GM23338 (cell line): ENCODE measurements at regions not wholly inside any gene's neighbourhood (a gene's known extent, or its start where the extent isn't known, plus 50 kb on each side); places are given as distances from the start of the nearest gene placed in this dataset.

Source experiments
- ATAC-seq: fragments of 200-7000 bp; cut with Tn5 transposase; 3 replicates; pipeline ENCODE4 v1.9.1; 2020
- DNase-seq: peaks from one replicate; pipeline ENCODE4 v3.0.0-alpha.2; 2015; ENCODE audit warnings: low spot score
- H2AFZ ChIP-seq: fragments of 200-600 bp; sonication (generic); 2 replicates; pipeline ENCODE4 v1.8.0; 2016; ENCODE audit warnings: antibody characterized with exemption, mild to moderate bottlenecking, moderate library complexity
- H3F3A ChIP-seq: fragments of 200-600 bp; sonication (generic); replicated peaks from 2 replicates; pipeline ENCODE4 v1.8.0; 2017; ENCODE audit warnings: antibody characterized with exemption, mixed run types, low read depth
- H3K27ac ChIP-seq: fragments of 200-600 bp; sonication (generic); 2 replicates; pipeline ENCODE4 v1.6.1; 2016; ENCODE audit warnings: low read depth
- H3K27me3 ChIP-seq: fragments of 200-600 bp; sonication (generic); 2 replicates; pipeline ENCODE4 v1.8.0; 2016; ENCODE audit warnings: mild to moderate bottlenecking, mixed run types, moderate library complexity; ENCODE audit not compliant: insufficient read depth
- H3K36me3 ChIP-seq: fragments of 200-600 bp; sonication (generic); 2 replicates; pipeline ENCODE4 v1.8.0; 2016; ENCODE audit warnings: mild to moderate bottlenecking; ENCODE audit not compliant: insufficient read depth
- H3K4me1 ChIP-seq: fragments of 200-600 bp; sonication (generic); 2 replicates; pipeline ENCODE4 v1.8.0; 2016; ENCODE audit warnings: mild to moderate bottlenecking, moderate library complexity; ENCODE audit not compliant: insufficient read depth
- H3K4me2 ChIP-seq: fragments of 200-600 bp; sonication (generic); 2 replicates; pipeline ENCODE4 v1.7.1; 2017; ENCODE audit warnings: mixed run types
- H3K4me3 ChIP-seq: fragments of 200-600 bp; sonication (generic); 2 replicates; pipeline ENCODE4 v1.6.1; 2016; ENCODE audit warnings: mixed run types
- H3K79me2 ChIP-seq: fragments of 200-600 bp; sonication (generic); replicated peaks from 2 replicates; pipeline ENCODE4 v1.8.0; 2017; ENCODE audit warnings: mild to moderate bottlenecking; ENCODE audit not compliant: insufficient read depth
- H3K9me2 ChIP-seq: fragments of 200-600 bp; sonication (generic); 2 replicates; pipeline ENCODE4 v1.8.0; 2017; ENCODE audit not compliant: insufficient read depth
- H4K20me1 ChIP-seq: fragments of 200-600 bp; sonication (generic); replicated peaks from 2 replicates; pipeline ENCODE4 v1.8.0; 2017; ENCODE audit warnings: mild to moderate bottlenecking; ENCODE audit not compliant: insufficient read depth
- H3K27ac Mint-ChIP-seq: 2 replicates; pipeline ENCODE4 v1.8.0; 2020; ENCODE audit warnings: inconsistent platforms, mild to moderate bottlenecking, moderate library complexity, mixed read lengths
- H3K27me3 Mint-ChIP-seq: 3 replicates; pipeline ENCODE4 v1.8.0; 2022; ENCODE audit warnings: low read depth, mild to moderate bottlenecking, moderate library complexity, mixed read lengths, inconsistent platforms; ENCODE audit not compliant: insufficient read depth, poor library complexity
- H3K36me3 Mint-ChIP-seq: 3 replicates; pipeline ENCODE4 v1.8.0; 2021; ENCODE audit warnings: low read depth, mild to moderate bottlenecking, inconsistent platforms, moderate library complexity, mixed read lengths
- H3K4me1 Mint-ChIP-seq: 3 replicates; pipeline ENCODE4 v1.8.0; 2020; ENCODE audit warnings: mild to moderate bottlenecking, inconsistent platforms, mixed read lengths
- H3K4me3 Mint-ChIP-seq: 3 replicates; pipeline ENCODE4 v1.8.0; 2021; ENCODE audit warnings: moderate library complexity, mild to moderate bottlenecking, inconsistent platforms, mixed read lengths
- H3K9me3 Mint-ChIP-seq: 3 replicates; pipeline ENCODE4 v1.8.0; 2020; ENCODE audit warnings: moderate library complexity, mild to moderate bottlenecking, inconsistent platforms, mixed read lengths
- CREB1 ChIP-seq: fragments of 250-450 bp; sonication (Bioruptor Pico); IDR thresholded peaks from 2 replicates; pipeline ENCODE4 v1.5.0; 2020; ENCODE audit warnings: low read depth, mild to moderate bottlenecking, moderate library complexity
- CTCF ChIP-seq, 2 experiments: fragments of 200-600 bp in 1 of 2; sonication (generic) in 1 of 2; conservative IDR thresholded peaks; 2 replicates each; pipeline versions ENCODE4 v1.5.1 to v1.6.1; 2016 to 2017; ENCODE audit warnings: antibody characterized with exemption in 2 of 2, low read depth in 2 of 2, mild to moderate bottlenecking in 2 of 2, moderate library complexity in 1 of 2
- ETS1 ChIP-seq: IDR thresholded peaks from 2 replicates; pipeline ENCODE4 v1.6.1; 2016; ENCODE audit warnings: antibody characterized with exemption
- EZH2 ChIP-seq: fragments of 200-600 bp; sonication (generic); IDR thresholded peaks from one replicate; pipeline ENCODE4 v1.8.0; 2017; ENCODE audit warnings: antibody characterized with exemption, mild to moderate bottlenecking, low read depth; ENCODE audit not compliant: unreplicated experiment
- EZH2phosphoT487 ChIP-seq: fragments of 200-600 bp; sonication (generic); IDR thresholded peaks from one replicate; pipeline ENCODE4 v1.8.1; 2018; ENCODE audit warnings: antibody characterized with exemption; ENCODE audit not compliant: unreplicated experiment
- JUNB ChIP-seq: IDR thresholded peaks from one replicate; pipeline ENCODE4 v1.6.1; 2016; ENCODE audit warnings: antibody characterized with exemption; ENCODE audit not compliant: unreplicated experiment
- NANOG ChIP-seq: IDR thresholded peaks from 2 replicates; pipeline ENCODE4 v1.6.1; 2016; ENCODE audit warnings: antibody characterized with exemption, borderline replicate concordance
- POLR2AphosphoS5 ChIP-seq: IDR thresholded peaks from 2 replicates; pipeline ENCODE4 v1.6.1; 2016; ENCODE audit warnings: antibody characterized with exemption, low read depth
- REST ChIP-seq: IDR thresholded peaks from one replicate; pipeline ENCODE4 v1.6.1; 2018; ENCODE audit warnings: antibody characterized with exemption; ENCODE audit not compliant: unreplicated experiment
- STAT1 ChIP-seq: IDR thresholded peaks from one replicate; pipeline ENCODE4 v1.6.1; 2016; ENCODE audit warnings: antibody characterized with exemption; ENCODE audit not compliant: unreplicated experiment
- ZNF114 ChIP-seq: fragments of 250-450 bp; sonication (Bioruptor Pico); IDR thresholded peaks from 2 replicates; pipeline ENCODE4 v1.5.0; 2020; ENCODE audit warnings: mild to moderate bottlenecking, moderate library complexity
- ZNF331 ChIP-seq: fragments of 250-450 bp; sonication (Bioruptor Pico); IDR thresholded peaks from 2 replicates; pipeline ENCODE4 v1.5.0; 2020; ENCODE audit warnings: low read depth, mild to moderate bottlenecking, moderate library complexity
- ZNF462 ChIP-seq: fragments of 250-450 bp; sonication (Bioruptor Pico); IDR thresholded peaks from 2 replicates; pipeline ENCODE4 v1.5.0; 2020; ENCODE audit warnings: mild to moderate bottlenecking, moderate library complexity

- Histone ChIP-seq H3K4me3 (no peak overlapping the region), H3K36me3 (no peaks in the 10 kb centered on the region), H3K79me2 (no peaks in the 10 kb centered on the region), H4K20me1 (no peaks in the 10 kb centered on the region), H3K4me2 (no peak overlapping the region), H3K9me2 (no peaks in the 10 kb centered on the region), H2AFZ (no peak overlapping the region), H3K27ac (no peak overlapping the region), H3K4me1 (no peaks in the 10 kb centered on the region), H3F3A (no peaks in the 10 kb centered on the region), H3K27me3 (no peaks in the 10 kb centered on the region)
- Mint-ChIP-seq H3K9me3 (peaks cover 96% of the 10 kb centered on the region), H3K27me3 (peaks cover 10% of the 10 kb centered on the region), H3K27ac (no peak overlapping the region), H3K36me3 (peaks cover 45% of the 10 kb centered on the region), H3K4me3 (no peak overlapping the region), H3K4me1 (no peaks in the 10 kb centered on the region)
- TF ChIP-seq POLR2AphosphoS5 = no peak
- no peak for TF ChIP-seq ZNF331 (CRISPR knock-in tag)
- TF ChIP-seq EZH2phosphoT487 = no peak
- no peak for TF ChIP-seq JUNB
- no peak for TF ChIP-seq CREB1 (CRISPR knock-in tag)
- TF ChIP-seq NANOG = no peak
- no peak for TF ChIP-seq REST
- TF ChIP-seq EZH2 = no peak
- TF ChIP-seq ZNF114 (CRISPR knock-in tag) = no peak
- TF ChIP-seq CTCF (conservative IDR thresholded peaks at IDR 0.05; ENCODE audit: low read depth in 2 of 2) = no peak
- no peak for TF ChIP-seq ETS1
- no peak for TF ChIP-seq ZNF462 (CRISPR knock-in tag)
- TF ChIP-seq STAT1 = no peak
- DNase-seq (no peak), ATAC-seq (no peak)
Measured at GRCh38 chr12:34215893-34216285, 193.6 kb downstream of the ALG10 start.
